HG03457 (cell line): ENCODE measurements at regions not wholly inside any gene's neighbourhood (a gene's known extent, or its start where the extent isn't known, plus 50 kb on each side); places are given as distances from the start of the nearest gene placed in this dataset.

Experiments used
- ATAC-seq: cut with Tn5 transposase; IDR thresholded peaks from one replicate; pipeline ENCODE4 v1.9.1; 2021; ENCODE audit warnings: moderate number of reproducible peaks; ENCODE audit not compliant: unreplicated experiment

GRCh38 chr22:48025096-48025495 is 1262.6 kb downstream of the TBC1D22A start:
- ATAC-seq = no peak

- no peak for ATAC-seq
Observed at GRCh38 chr22:48021991-48022401, 1259.5 kb downstream of the TBC1D22A start.

- ATAC-seq = no peak
Observed at GRCh38 chr22:48018346-48018745, 1255.9 kb downstream of the TBC1D22A start.

GRCh38 chr22:48015701-48016100 is 1253.3 kb downstream of the TBC1D22A start:
- no peak for ATAC-seq

GRCh38 chr22:48004936-48005335 is 1242.5 kb downstream of the TBC1D22A start:
- ATAC-seq = no peak

GRCh38 chr22:48004038-48004437 is 1241.6 kb downstream of the TBC1D22A start:
- no peak for ATAC-seq

- no peak for ATAC-seq
Observed at GRCh38 chr22:48001101-48001500, 1238.7 kb downstream of the TBC1D22A start.

GRCh38 chr22:47997612-47998011 is 1235.2 kb downstream of the TBC1D22A start:
- ATAC-seq = no peak

- ATAC-seq = no peak
Observed at GRCh38 chr22:47997052-47997590, 1234.7 kb downstream of the TBC1D22A start.

GRCh38 chr22:47996446-47996857 is 1234.0 kb downstream of the TBC1D22A start:
- no peak for ATAC-seq

- no peak for ATAC-seq
Observed at GRCh38 chr22:47995718-47996117, 1233.3 kb downstream of the TBC1D22A start.

- no peak for ATAC-seq
Observed at GRCh38 chr22:47995264-47995627, 1232.8 kb downstream of the TBC1D22A start.

- no peak for ATAC-seq
Observed at GRCh38 chr22:47994601-47995263, 1232.3 kb downstream of the TBC1D22A start.

GRCh38 chr22:47994045-47994444 is 1231.6 kb downstream of the TBC1D22A start:
- ATAC-seq = no peak

- no peak for ATAC-seq
Observed at GRCh38 chr22:47990481-47990880, 1228.0 kb downstream of the TBC1D22A start.

- no peak for ATAC-seq
Observed at GRCh38 chr22:47987885-47988515, 1225.5 kb downstream of the TBC1D22A start.

GRCh38 chr22:47976219-47976618 is 1213.8 kb downstream of the TBC1D22A start:
- ATAC-seq = no peak

- no peak for ATAC-seq
Observed at GRCh38 chr22:47967831-47968230, 1205.4 kb downstream of the TBC1D22A start.

- ATAC-seq = no peak
Observed at GRCh38 chr22:47966316-47966715, 1203.9 kb downstream of the TBC1D22A start.

- no peak for ATAC-seq
Observed at GRCh38 chr22:47965896-47966295, 1203.4 kb downstream of the TBC1D22A start.

- ATAC-seq = no peak
Observed at GRCh38 chr22:47965066-47965465, 1202.6 kb downstream of the TBC1D22A start.

GRCh38 chr22:47963660-47964059 is 1201.2 kb downstream of the TBC1D22A start:
- no peak for ATAC-seq
